DOHH2 (cell line): ENCODE measurements at regions not wholly inside any gene's neighbourhood (a gene's known extent, or its start where the extent isn't known, plus 50 kb on each side); places are given as distances from the start of the nearest gene placed in this dataset.

ENCODE experiments used
- H3F3A ChIP-seq: fragments of 200-600 bp; sonication (generic), shearing (Covaris generic); 2 replicates; pipeline ENCODE4 v1.6.0; 2016; ENCODE audit warnings: antibody characterized with exemption, mild to moderate bottlenecking; ENCODE audit not compliant: control insufficient read depth, insufficient read depth
- H3K27ac ChIP-seq: fragments of 200-600 bp; sonication (generic); 2 replicates; pipeline ENCODE4 v1.5.1; 2014; ENCODE audit warnings: low read depth, mild to moderate bottlenecking, low read length, moderate library complexity
- H3K27me3 ChIP-seq: fragments of 200-600 bp; sonication (generic); 2 replicates; pipeline ENCODE4 v1.6.1; 2014; ENCODE audit warnings: mild to moderate bottlenecking, low read length, mixed read lengths; ENCODE audit not compliant: control insufficient read depth
- H3K36me3 ChIP-seq: fragments of 200-600 bp; sonication (generic); 2 replicates; pipeline ENCODE4 v1.6.1; 2014; ENCODE audit warnings: mild to moderate bottlenecking, low read length, moderate library complexity, mixed read lengths; ENCODE audit not compliant: control insufficient read depth
- H3K4me1 ChIP-seq: fragments of 200-600 bp; sonication (generic); 2 replicates; pipeline ENCODE4 v1.6.1; 2014; ENCODE audit warnings: mild to moderate bottlenecking, low read length, mixed read lengths; ENCODE audit not compliant: control insufficient read depth
- H3K4me2 ChIP-seq: fragments of 200-600 bp; sonication (generic); 2 replicates; pipeline ENCODE4 v1.6.0; 2014; ENCODE audit warnings: mild to moderate bottlenecking, low read length, moderate library complexity
- H3K4me3 ChIP-seq: fragments of 200-600 bp; sonication (generic); 2 replicates; pipeline ENCODE4 v1.5.1; 2014; ENCODE audit warnings: mild to moderate bottlenecking, low read length, mixed read lengths
- H3K79me2 ChIP-seq: fragments of 200-600 bp; sonication (generic); 2 replicates; pipeline ENCODE4 v1.6.1; 2014; ENCODE audit warnings: mild to moderate bottlenecking, low read length, mixed read lengths; ENCODE audit not compliant: control insufficient read depth
- H3K9me2 ChIP-seq: fragments of 200-600 bp; sonication (generic); replicated peaks from 2 replicates; pipeline ENCODE4 v1.6.1; 2014; ENCODE audit warnings: mild to moderate bottlenecking, low read length, mixed read lengths; ENCODE audit not compliant: control insufficient read depth
- H3K9me3 ChIP-seq: fragments of 200-600 bp; sonication (generic); 2 replicates; pipeline ENCODE4 v1.6.1; 2014; ENCODE audit warnings: antibody characterized with exemption, low read length, mixed read lengths; ENCODE audit not compliant: control insufficient read depth, insufficient read depth
- H4K20me1 ChIP-seq: fragments of 200-600 bp; sonication (generic); 2 replicates; pipeline ENCODE4 v1.6.0; 2014; ENCODE audit warnings: low read depth, mild to moderate bottlenecking, antibody characterized with exemption, low read length, moderate library complexity; ENCODE audit not compliant: control insufficient read depth, insufficient read depth
- EZH2phosphoT487 ChIP-seq: fragments of 200-600 bp; sonication (generic); IDR thresholded peaks from 2 replicates; pipeline ENCODE4 v1.6.1; 2017; ENCODE audit warnings: borderline replicate concordance, mild to moderate bottlenecking, antibody characterized with exemption, low read length, moderate library complexity, mixed read lengths
- TF ChIP-seq, protein P1 (sequence below): fragments of 200-600 bp; sonication (generic); IDR thresholded peaks from one replicate; pipeline ENCODE4 v1.5.1; 2014; ENCODE audit warnings: antibody characterized with exemption, mild to moderate bottlenecking, low read depth, low read length; ENCODE audit not compliant: poor library complexity, severe bottlenecking

DNA sequence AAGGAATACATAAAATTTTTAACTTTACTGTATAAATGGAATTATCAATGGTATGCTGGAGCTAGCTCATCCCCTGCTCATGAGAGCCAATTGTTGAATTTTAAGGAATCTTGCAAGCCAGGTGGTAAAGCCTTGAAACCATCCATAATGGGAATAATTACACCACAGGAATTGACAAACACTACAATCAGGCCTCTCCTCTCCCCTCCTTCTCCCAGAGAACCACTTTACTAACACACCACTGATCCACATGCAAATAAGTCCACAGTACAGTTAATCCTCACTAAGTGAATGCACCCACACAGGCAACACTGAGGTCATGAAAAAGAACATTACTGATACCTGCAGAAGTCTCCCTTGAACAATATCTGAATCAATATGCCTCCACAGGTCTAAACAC lies 140.5 kb downstream of the KLF12 start:
- H3K4me3 ChIP-seq = peak overlapping the region; percentile 62
- no peaks in the 10 kb centered on the region for H3K9me3 ChIP-seq
- H3K27ac ChIP-seq = peak overlapping the region; percentile 97
- peaks cover 60% of the 10 kb centered on the region for H3F3A ChIP-seq
- peaks cover 100% of the 10 kb centered on the region for H3K4me1 ChIP-seq
- H3K36me3 ChIP-seq = peaks cover 28% of the 10 kb centered on the region
- H3K79me2 ChIP-seq = peaks cover 65% of the 10 kb centered on the region
- no peaks in the 10 kb centered on the region for H3K27me3 ChIP-seq
- no peak for TF ChIP-seq EZH2phosphoT487
- TF ChIP-seq, protein P1, sequence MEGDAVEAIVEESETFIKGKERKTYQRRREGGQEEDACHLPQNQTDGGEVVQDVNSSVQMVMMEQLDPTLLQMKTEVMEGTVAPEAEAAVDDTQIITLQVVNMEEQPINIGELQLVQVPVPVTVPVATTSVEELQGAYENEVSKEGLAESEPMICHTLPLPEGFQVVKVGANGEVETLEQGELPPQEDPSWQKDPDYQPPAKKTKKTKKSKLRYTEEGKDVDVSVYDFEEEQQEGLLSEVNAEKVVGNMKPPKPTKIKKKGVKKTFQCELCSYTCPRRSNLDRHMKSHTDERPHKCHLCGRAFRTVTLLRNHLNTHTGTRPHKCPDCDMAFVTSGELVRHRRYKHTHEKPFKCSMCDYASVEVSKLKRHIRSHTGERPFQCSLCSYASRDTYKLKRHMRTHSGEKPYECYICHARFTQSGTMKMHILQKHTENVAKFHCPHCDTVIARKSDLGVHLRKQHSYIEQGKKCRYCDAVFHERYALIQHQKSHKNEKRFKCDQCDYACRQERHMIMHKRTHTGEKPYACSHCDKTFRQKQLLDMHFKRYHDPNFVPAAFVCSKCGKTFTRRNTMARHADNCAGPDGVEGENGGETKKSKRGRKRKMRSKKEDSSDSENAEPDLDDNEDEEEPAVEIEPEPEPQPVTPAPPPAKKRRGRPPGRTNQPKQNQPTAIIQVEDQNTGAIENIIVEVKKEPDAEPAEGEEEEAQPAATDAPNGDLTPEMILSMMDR = no peak
- no peaks in the 10 kb centered on the region for H3K9me2 ChIP-seq
- H4K20me1 ChIP-seq = no peaks in the 10 kb centered on the region
- H3K4me2 ChIP-seq = peak overlapping the region; percentile 85

DNA sequence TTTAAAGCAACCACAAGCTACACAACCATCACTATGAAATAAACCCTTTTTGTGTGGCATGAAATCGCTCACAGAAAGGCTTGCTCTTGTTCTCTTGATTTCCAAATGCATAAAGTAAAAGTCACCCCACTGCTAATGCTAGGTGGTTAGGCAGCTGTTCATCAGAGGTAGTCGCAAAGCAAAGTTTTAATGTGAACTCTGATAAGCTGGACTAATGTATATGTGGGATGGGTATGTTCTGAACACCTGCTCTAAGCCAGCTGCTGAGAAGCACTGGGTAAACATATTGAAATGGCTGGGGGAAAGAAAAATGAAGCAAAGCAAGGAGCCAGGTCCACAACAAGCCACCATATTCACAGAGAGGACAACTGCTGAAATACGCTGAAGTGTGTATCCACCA lies 142.3 kb downstream of the KLF12 start:
- Histone ChIP-seq H3K4me2 (peak overlapping the region; percentile 85), H3K9me2 (no peaks in the 10 kb centered on the region), H3K27ac (peak overlapping the region; percentile 97), H3F3A (peaks cover 71% of the 10 kb centered on the region), H4K20me1 (no peaks in the 10 kb centered on the region), H3K79me2 (peaks cover 58% of the 10 kb centered on the region), H3K27me3 (no peaks in the 10 kb centered on the region), H3K4me1 (peaks cover 97% of the 10 kb centered on the region), H3K9me3 (peaks cover 9% of the 10 kb centered on the region; the same call in 1 of the 2 replicates), H3K4me3 (peak overlapping the region; percentile 62), H3K36me3 (peaks cover 38% of the 10 kb centered on the region)
- TF ChIP-seq, protein P1 = no peak
- no peak for TF ChIP-seq EZH2phosphoT487

DNA sequence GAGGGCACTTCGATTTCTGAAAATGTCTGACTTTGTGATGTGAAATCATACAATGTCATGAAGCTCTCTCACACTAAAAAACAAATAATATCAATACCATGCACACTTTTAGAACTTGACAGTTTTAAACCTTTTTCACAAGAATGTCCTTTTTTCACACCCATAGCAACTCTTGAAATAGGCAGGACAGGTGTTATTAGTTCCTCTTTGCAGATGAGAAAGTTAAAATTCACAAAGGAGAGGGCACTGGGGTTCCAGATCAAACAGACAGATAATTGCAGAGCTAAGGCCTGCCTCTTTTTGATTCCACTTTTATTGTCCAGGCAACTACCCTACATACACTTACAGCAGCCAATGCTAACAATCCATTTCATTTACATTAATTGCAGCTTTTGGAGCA lies 142.8 kb downstream of the KLF12 start:
- TF ChIP-seq, protein P1 = no peak
- no peak for TF ChIP-seq EZH2phosphoT487

More for the DNA sequence above, 142.8 kb downstream of the KLF12 start:
- peak overlapping the region; percentile 62 for H3K4me3 ChIP-seq
- H4K20me1 ChIP-seq = no peaks in the 10 kb centered on the region
- H3K4me2 ChIP-seq = peak overlapping the region; percentile 85
- peak overlapping the region; percentile 97 for H3K27ac ChIP-seq
- H3K36me3 ChIP-seq = peaks cover 42% of the 10 kb centered on the region
- no peaks in the 10 kb centered on the region for H3K9me2 ChIP-seq
- peaks cover 97% of the 10 kb centered on the region for H3K4me1 ChIP-seq
- peaks cover 9% of the 10 kb centered on the region; the same call in 1 of the 2 replicates for H3K9me3 ChIP-seq
- H3K27me3 ChIP-seq = no peaks in the 10 kb centered on the region
- peaks cover 75% of the 10 kb centered on the region for H3F3A ChIP-seq
- H3K79me2 ChIP-seq = peaks cover 56% of the 10 kb centered on the region
